ENCODE measurements at regions not wholly inside any gene's neighbourhood (a gene's known extent, or its start where the extent isn't known, plus 50 kb on each side); places are given as distances from the start of the nearest gene placed in this dataset.

DNA sequence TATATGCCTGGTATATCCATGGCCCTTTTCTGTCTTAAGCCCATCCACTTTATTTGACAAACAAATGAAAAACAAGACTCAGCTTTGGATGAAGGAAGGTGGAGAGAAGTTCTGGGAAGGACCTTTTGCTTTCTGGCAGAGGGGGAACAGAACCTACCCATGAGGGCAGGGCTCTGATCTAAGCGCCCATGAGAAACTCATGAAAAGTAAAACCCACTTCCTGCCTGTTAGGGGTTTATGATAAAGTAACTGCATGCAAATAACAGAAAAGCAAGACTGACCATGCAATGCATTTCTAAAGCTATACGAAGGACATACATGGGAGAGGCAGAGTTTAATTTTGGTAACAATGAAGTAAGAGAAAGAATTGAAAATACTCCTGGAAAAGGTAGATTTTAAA lies 181.9 kb upstream of the ADRA1B start:
- DNase-seq (ENCODE audit: low spot score), result no peak
- Mint-ChIP-seq H3K36me3 (ENCODE audit: low read depth) (no peaks in the 10 kb centered on the region), H3K4me3 (no peak overlapping the region), H3K9me3 (no peaks in the 10 kb centered on the region), H3K4me1 (ENCODE audit: low read depth) (peaks cover 6% of the 10 kb centered on the region), H3K27me3 (ENCODE audit: low read depth) (peaks cover 17% of the 10 kb centered on the region), H3K27ac (no peak overlapping the region)

DNA sequence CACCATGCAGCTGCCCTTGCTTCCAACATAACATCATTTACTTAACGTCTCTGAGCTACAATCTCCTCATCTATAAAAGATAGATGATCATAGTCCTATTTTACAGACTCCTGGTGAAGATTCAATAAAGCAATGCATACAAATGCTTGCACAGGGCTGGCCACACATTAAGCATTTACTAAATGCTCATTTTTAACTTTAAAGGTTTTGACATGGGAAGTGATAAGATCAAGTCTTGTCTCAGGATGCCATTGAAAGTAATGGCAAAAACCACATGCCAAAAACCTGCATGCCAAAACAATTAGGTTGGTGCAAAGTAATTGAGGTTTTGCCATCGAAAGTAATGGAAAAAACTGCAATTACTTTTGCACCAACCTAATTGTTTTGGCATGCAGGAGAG lies 181.2 kb upstream of the ADRA1B start:
- H3K4me1 Mint-ChIP-seq (ENCODE audit: low read depth), result peaks cover 6% of the 10 kb centered on the region
- no peaks in the 10 kb centered on the region for H3K36me3 Mint-ChIP-seq (ENCODE audit: low read depth)
- peaks cover 13% of the 10 kb centered on the region for H3K27me3 Mint-ChIP-seq (ENCODE audit: low read depth)
- H3K4me3 Mint-ChIP-seq, result no peak overlapping the region
- no peak overlapping the region for H3K27ac Mint-ChIP-seq
- no peak for DNase-seq (ENCODE audit: low spot score)
- H3K9me3 Mint-ChIP-seq, result no peaks in the 10 kb centered on the region

DNA sequence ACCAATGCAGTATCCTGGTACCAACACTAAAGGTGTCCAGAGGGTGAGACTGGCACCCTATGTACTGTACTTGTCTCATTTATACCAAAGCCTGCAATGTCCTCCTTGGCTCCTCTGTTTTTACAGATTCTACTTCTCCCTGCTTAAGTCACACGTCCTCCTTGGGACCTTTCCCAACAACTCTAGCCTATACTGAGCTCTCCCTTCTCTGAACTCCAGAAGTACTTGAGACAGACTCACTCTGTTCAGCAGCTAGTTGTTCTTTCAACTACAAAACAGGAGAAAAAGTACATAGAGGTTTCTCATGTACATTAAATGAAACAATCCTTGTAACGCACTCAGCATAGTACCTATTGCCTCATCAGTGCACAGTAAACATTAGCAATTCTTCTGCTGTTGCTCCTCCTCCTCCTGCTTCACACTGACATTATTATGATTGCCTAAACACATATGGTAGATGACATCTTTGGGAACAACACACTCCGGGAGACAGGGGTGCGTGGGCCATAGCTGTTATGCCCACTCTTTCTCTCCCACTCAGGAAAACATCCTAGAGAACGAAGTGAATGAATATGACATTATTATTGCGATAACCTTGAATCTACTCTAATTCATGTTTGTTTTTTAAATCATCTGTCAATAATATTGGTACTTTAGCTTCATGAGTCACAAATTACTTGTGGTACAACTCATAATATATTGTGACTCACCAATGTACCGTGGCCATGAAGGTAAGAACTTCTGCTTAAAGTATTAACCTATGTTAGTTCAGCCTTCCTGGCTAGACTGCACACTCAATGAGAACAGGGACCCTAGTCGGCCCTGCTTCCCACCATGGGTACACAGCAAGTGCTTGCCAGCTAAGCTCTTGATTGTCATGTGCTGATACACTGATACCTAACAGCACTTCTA lies 180.3 kb upstream of the ADRA1B start:
- peaks cover 10% of the 10 kb centered on the region for H3K27me3 Mint-ChIP-seq (ENCODE audit: low read depth)
- peaks cover 6% of the 10 kb centered on the region for H3K4me1 Mint-ChIP-seq (ENCODE audit: low read depth)
- no peak overlapping the region for H3K4me3 Mint-ChIP-seq

GRCh38 chr5:159736844-159737243 lies 179.4 kb upstream of the ADRA1B start:
- Mint-ChIP-seq H3K36me3 (ENCODE audit: low read depth) (no peaks in the 10 kb centered on the region), H3K4me3 (no peak overlapping the region), H3K9me3 (peaks cover 4% of the 10 kb centered on the region), H3K27ac (no peak overlapping the region), H3K4me1 (ENCODE audit: low read depth) (peaks cover 6% of the 10 kb centered on the region), H3K27me3 (ENCODE audit: low read depth) (peaks cover 6% of the 10 kb centered on the region)
- no peak for DNase-seq (ENCODE audit: low spot score)

More for the DNA sequence above, 180.3 kb upstream of the ADRA1B start:
- DNase-seq (ENCODE audit: low spot score), result no peak
- Mint-ChIP-seq H3K36me3 (ENCODE audit: low read depth) (no peaks in the 10 kb centered on the region), H3K9me3 (peaks cover 4% of the 10 kb centered on the region), H3K27ac (no peak overlapping the region)

GRCh38 chr5:159737263-159737662 lies 179.0 kb upstream of the ADRA1B start:
- DNase-seq (ENCODE audit: low spot score), result no peak
- Mint-ChIP-seq H3K36me3 (ENCODE audit: low read depth) (no peaks in the 10 kb centered on the region), H3K4me1 (ENCODE audit: low read depth) (peaks cover 6% of the 10 kb centered on the region), H3K27ac (no peak overlapping the region), H3K9me3 (peaks cover 4% of the 10 kb centered on the region), H3K4me3 (no peak overlapping the region), H3K27me3 (ENCODE audit: low read depth) (peaks cover 6% of the 10 kb centered on the region)

DNA sequence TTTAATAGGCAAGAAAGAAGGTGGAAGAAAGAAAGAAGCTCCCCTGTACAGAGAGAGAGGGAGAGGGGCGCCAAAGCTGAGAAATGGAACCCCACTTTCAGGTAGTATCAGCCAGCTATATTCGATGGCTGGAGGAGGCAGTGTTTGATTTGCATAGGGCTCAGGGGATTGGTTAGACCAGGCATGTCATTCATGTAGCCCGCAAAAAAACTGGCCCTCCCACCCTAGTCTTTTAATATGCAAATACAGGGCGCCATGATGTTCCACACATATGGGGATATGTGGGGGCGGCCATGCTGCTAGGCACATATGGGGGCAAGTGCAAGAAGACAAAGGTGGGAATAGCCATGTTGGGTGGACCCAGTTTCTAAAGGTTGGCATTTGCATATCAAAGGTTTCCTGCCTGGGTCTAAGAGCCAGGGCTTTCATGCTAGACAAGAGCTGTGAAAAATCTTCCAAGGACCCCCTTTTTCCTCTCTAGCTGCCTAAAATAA lies 174.4 kb upstream of the ADRA1B start:
- no peaks in the 10 kb centered on the region for H3K36me3 Mint-ChIP-seq (ENCODE audit: low read depth)
- H3K9me3 Mint-ChIP-seq, result peaks cover 4% of the 10 kb centered on the region
- H3K4me1 Mint-ChIP-seq (ENCODE audit: low read depth), result no peaks in the 10 kb centered on the region
- H3K4me3 Mint-ChIP-seq, result no peak overlapping the region
- H3K27ac Mint-ChIP-seq, result no peak overlapping the region
- no peak for DNase-seq (ENCODE audit: low spot score)
- H3K27me3 Mint-ChIP-seq (ENCODE audit: low read depth), result no peaks in the 10 kb centered on the region

DNA sequence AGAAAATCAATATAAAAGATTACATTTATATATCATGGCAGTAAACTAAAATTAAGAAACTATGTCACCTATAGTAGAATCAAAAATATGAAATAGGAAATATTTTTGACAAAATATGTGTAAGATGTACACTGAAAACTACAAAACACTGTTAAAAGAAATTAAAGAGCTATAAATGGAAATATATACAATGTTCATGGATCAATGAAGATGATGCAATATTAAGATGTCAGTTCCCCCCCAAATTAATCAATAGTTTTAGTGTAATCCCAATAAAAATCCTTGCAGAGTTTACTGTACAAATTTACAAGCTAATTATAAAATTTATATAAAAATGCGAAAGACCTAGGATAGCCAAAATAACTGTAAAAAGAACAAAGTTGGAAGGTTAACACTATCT lies 173.0 kb upstream of the ADRA1B start:
- no peak overlapping the region for H3K4me3 Mint-ChIP-seq
- no peak for DNase-seq (ENCODE audit: low spot score)
- H3K36me3 Mint-ChIP-seq (ENCODE audit: low read depth), result no peaks in the 10 kb centered on the region
- H3K9me3 Mint-ChIP-seq, result peaks cover 4% of the 10 kb centered on the region
- H3K27me3 Mint-ChIP-seq (ENCODE audit: low read depth), result no peaks in the 10 kb centered on the region
- H3K4me1 Mint-ChIP-seq (ENCODE audit: low read depth), result no peaks in the 10 kb centered on the region
- H3K27ac Mint-ChIP-seq, result no peak overlapping the region

DNA sequence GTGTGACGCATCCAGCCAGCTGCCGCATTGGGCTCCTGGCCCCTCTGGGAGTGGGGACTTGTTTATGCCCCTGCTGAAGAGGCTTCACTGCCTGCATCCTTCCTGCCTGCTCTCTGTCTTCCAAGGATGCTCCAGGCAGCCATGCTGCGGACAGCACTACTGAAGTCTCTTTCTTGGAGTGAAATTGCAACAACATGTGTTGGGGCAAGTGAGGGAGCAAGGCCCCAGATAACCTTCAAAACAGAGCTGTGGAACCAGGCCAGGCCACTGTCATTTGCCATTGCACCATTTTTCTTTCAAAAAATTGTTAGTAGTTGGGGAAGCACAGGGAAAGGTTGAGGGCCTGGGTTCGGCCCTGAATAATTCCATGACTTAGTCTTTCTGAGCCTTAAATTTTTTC lies 169.6 kb upstream of the ADRA1B start:
- Mint-ChIP-seq H3K4me3 (no peak overlapping the region), H3K4me1 (ENCODE audit: low read depth) (peaks cover 2% of the 10 kb centered on the region)

GRCh38 chr5:159749146-159749545 lies 167.1 kb upstream of the ADRA1B start:
- H3K9me3 Mint-ChIP-seq, result peaks cover 5% of the 10 kb centered on the region
- peaks cover 2% of the 10 kb centered on the region for H3K4me1 Mint-ChIP-seq (ENCODE audit: low read depth)
- no peak for DNase-seq (ENCODE audit: low spot score)
- H3K36me3 Mint-ChIP-seq (ENCODE audit: low read depth), result no peaks in the 10 kb centered on the region
- H3K4me3 Mint-ChIP-seq, result no peak overlapping the region
- no peaks in the 10 kb centered on the region for H3K27me3 Mint-ChIP-seq (ENCODE audit: low read depth)
- no peak overlapping the region for H3K27ac Mint-ChIP-seq

More for the DNA sequence above, 169.6 kb upstream of the ADRA1B start:
- Mint-ChIP-seq H3K36me3 (ENCODE audit: low read depth) (no peaks in the 10 kb centered on the region), H3K9me3 (peaks cover 5% of the 10 kb centered on the region), H3K27ac (no peak overlapping the region), H3K27me3 (ENCODE audit: low read depth) (no peaks in the 10 kb centered on the region)
- DNase-seq (ENCODE audit: low spot score), result no peak

- H3K27ac Mint-ChIP-seq, result no peak overlapping the region
- peaks cover 5% of the 10 kb centered on the region for H3K9me3 Mint-ChIP-seq
- no peak for DNase-seq (ENCODE audit: low spot score)
- H3K4me3 Mint-ChIP-seq, result no peak overlapping the region
- peaks cover 2% of the 10 kb centered on the region for H3K4me1 Mint-ChIP-seq (ENCODE audit: low read depth)
- peaks cover 2% of the 10 kb centered on the region for H3K27me3 Mint-ChIP-seq (ENCODE audit: low read depth)
- H3K36me3 Mint-ChIP-seq (ENCODE audit: low read depth), result no peaks in the 10 kb centered on the region
These were observed 166.1 kb upstream of the ADRA1B start for GRCh38 chr5:159750226-159750625.

- no peak overlapping the region for H3K27ac Mint-ChIP-seq
- H3K4me3 Mint-ChIP-seq, result no peak overlapping the region
- no peak for DNase-seq (ENCODE audit: low spot score)
- H3K4me1 Mint-ChIP-seq (ENCODE audit: low read depth), result peaks cover 2% of the 10 kb centered on the region
- H3K36me3 Mint-ChIP-seq (ENCODE audit: low read depth), result no peaks in the 10 kb centered on the region
- H3K9me3 Mint-ChIP-seq, result peaks cover 5% of the 10 kb centered on the region
- H3K27me3 Mint-ChIP-seq (ENCODE audit: low read depth), result peaks cover 2% of the 10 kb centered on the region
These were observed 164.8 kb upstream of the ADRA1B start for GRCh38 chr5:159751459-159751858.

GRCh38 chr5:159752622-159753275 lies 163.5 kb upstream of the ADRA1B start:
- Mint-ChIP-seq H3K4me3 (no peak overlapping the region), H3K9me3 (peaks cover 5% of the 10 kb centered on the region), H3K27ac (no peak overlapping the region), H3K36me3 (ENCODE audit: low read depth) (no peaks in the 10 kb centered on the region), H3K4me1 (ENCODE audit: low read depth) (peaks cover 2% of the 10 kb centered on the region), H3K27me3 (ENCODE audit: low read depth) (peaks cover 2% of the 10 kb centered on the region)
- DNase-seq (ENCODE audit: low spot score), result no peak

GRCh38 chr5:159758189-159758588 lies 158.1 kb upstream of the ADRA1B start:
- no peaks in the 10 kb centered on the region for H3K9me3 Mint-ChIP-seq
- H3K36me3 Mint-ChIP-seq (ENCODE audit: low read depth), result no peaks in the 10 kb centered on the region
- H3K27me3 Mint-ChIP-seq (ENCODE audit: low read depth), result peaks cover 5% of the 10 kb centered on the region

DNA sequence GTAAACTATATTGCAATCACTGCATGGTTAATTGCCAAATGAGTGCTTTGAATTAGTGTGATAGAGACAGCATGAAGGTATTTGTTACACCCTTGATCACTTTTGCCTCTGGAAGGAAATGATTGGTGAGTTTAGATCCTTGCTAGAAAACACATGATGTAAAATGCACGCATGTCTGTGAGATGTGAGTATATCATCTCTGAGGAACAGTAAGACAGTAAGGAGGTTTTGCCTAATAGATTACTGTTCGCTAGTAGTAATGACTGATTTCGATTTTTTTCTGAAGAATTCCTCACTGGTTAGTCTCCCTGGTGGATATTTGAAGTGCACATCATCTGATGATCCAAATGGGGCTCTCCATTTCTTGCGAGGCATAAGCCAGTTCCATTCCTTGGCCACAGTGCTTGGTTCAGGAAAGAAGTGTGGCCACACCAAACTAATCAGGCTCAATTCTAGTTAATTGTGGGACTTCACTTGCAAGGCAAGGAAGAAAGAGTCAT lies 156.4 kb upstream of the ADRA1B start:
- H3K9me3 Mint-ChIP-seq, result no peaks in the 10 kb centered on the region
- H3K36me3 Mint-ChIP-seq (ENCODE audit: low read depth), result no peaks in the 10 kb centered on the region
- peaks cover 5% of the 10 kb centered on the region for H3K27me3 Mint-ChIP-seq (ENCODE audit: low read depth)
- no peak overlapping the region for H3K4me3 Mint-ChIP-seq
- H3K4me1 Mint-ChIP-seq (ENCODE audit: low read depth), result peaks cover 14% of the 10 kb centered on the region
- no peak for DNase-seq (ENCODE audit: low spot score)
- H3K27ac Mint-ChIP-seq, result no peak overlapping the region

More at GRCh38 chr5:159758189-159758588, 158.1 kb upstream of the ADRA1B start:
- H3K4me1 Mint-ChIP-seq (ENCODE audit: low read depth), result peaks cover under 1% of the 10 kb centered on the region
- no peak overlapping the region for H3K27ac Mint-ChIP-seq
- no peak overlapping the region for H3K4me3 Mint-ChIP-seq
- DNase-seq (ENCODE audit: low spot score), result no peak
